Endodermal cell (in vitro differentiated cells): ENCODE measurements at regions not wholly inside any gene's neighbourhood (a gene's known extent, or its start where the extent isn't known, plus 50 kb on each side); places are given as distances from the start of the nearest gene placed in this dataset.
A peak's percentile ranks its signal among the peaks of the same experiment; 100 is the strongest.

Experiments used
- DNase-seq: peaks from one replicate; pipeline ENCODE4 v3.0.0-alpha.2; 2017
- H3K27ac ChIP-seq: 2 replicates; pipeline ENCODE4 v1.5.1; 2013; ENCODE audit warnings: mild to moderate bottlenecking, low read depth, low read length, moderate library complexity
- H3K27me3 ChIP-seq: 2 replicates; pipeline ENCODE4 v1.6.1; 2013; ENCODE audit warnings: mild to moderate bottlenecking, low read length, moderate library complexity; ENCODE audit not compliant: insufficient read depth, control insufficient read depth, poor library complexity, severe bottlenecking
- H3K36me3 ChIP-seq: 2 replicates; pipeline ENCODE4 v1.7.0; 2013; ENCODE audit warnings: mild to moderate bottlenecking, low read length, moderate library complexity; ENCODE audit not compliant: control insufficient read depth, insufficient read depth
- H3K4me1 ChIP-seq: one replicate; pipeline ENCODE4 v1.7.0; 2013; ENCODE audit warnings: low read length; ENCODE audit not compliant: control insufficient read depth, insufficient read depth
- H3K4me3 ChIP-seq: 2 replicates; pipeline ENCODE4 v1.5.1; 2013; ENCODE audit warnings: mild to moderate bottlenecking, low read length, moderate library complexity
- H3K9ac ChIP-seq: 2 replicates; pipeline ENCODE4 v1.6.1; 2013; ENCODE audit warnings: mild to moderate bottlenecking, low read length, moderate library complexity; ENCODE audit not compliant: poor library complexity, severe bottlenecking; ENCODE audit errors: extremely low read depth
- H3K9me3 ChIP-seq: 2 replicates; pipeline ENCODE4 v1.6.1; 2013; ENCODE audit warnings: mild to moderate bottlenecking, low read length, moderate library complexity; ENCODE audit not compliant: control insufficient read depth
- H3K27ac Mint-ChIP-seq: 2 replicates; pipeline ENCODE4 v1.8.0; 2020; ENCODE audit warnings: mixed read lengths
- H3K27me3 Mint-ChIP-seq: 2 replicates; pipeline ENCODE4 v1.8.0; 2021; ENCODE audit warnings: mild to moderate bottlenecking, mixed read lengths; ENCODE audit not compliant: insufficient read depth
- H3K36me3 Mint-ChIP-seq: 2 replicates; pipeline ENCODE4 v1.8.0; 2020; ENCODE audit warnings: low read depth, mixed read lengths
- H3K4me1 Mint-ChIP-seq: 2 replicates; pipeline ENCODE4 v1.8.0; 2020; ENCODE audit warnings: mixed read lengths
- H3K4me3 Mint-ChIP-seq: 2 replicates; pipeline ENCODE4 v1.8.0; 2020; ENCODE audit warnings: mild to moderate bottlenecking, moderate library complexity, mixed read lengths
- H3K9me3 Mint-ChIP-seq: 2 replicates; pipeline ENCODE4 v1.8.0; 2020; ENCODE audit warnings: mild to moderate bottlenecking, mixed read lengths
- WGBS, 2 experiments: methylation state at CpG; one replicate each; pipeline versions ENCODE4 v1.1.5 to v1.1.7; 2013; ENCODE audit warnings: missing lambda C conversion rate in 2 of 2, mixed read lengths in 1 of 2; ENCODE audit not compliant: insufficient coverage in 1 of 2, insufficient read length in 1 of 2; 5-methylcytosine and 5-hydroxymethylcytosine counted together
- TF ChIP-seq, protein P1 (sequence below): fragments of 200-600 bp; sonication (generic); conservative IDR thresholded peaks from 2 replicates; pipeline ENCODE4 v1.5.0; 2021; ENCODE audit warnings: antibody characterized with exemption, mild to moderate bottlenecking

GRCh38 chr14:71475916-71476315, 456.3 kb upstream of the RGS6 start:
- Mint-ChIP-seq H3K4me3 (no peak overlapping the region), H3K9me3 (no peaks in the 10 kb centered on the region), H3K27me3 (no peaks in the 10 kb centered on the region), H3K4me1 (peaks cover 24% of the 10 kb centered on the region), H3K36me3 (peaks cover 2% of the 10 kb centered on the region), H3K27ac (no peak overlapping the region)
- TF ChIP-seq, protein P1, sequence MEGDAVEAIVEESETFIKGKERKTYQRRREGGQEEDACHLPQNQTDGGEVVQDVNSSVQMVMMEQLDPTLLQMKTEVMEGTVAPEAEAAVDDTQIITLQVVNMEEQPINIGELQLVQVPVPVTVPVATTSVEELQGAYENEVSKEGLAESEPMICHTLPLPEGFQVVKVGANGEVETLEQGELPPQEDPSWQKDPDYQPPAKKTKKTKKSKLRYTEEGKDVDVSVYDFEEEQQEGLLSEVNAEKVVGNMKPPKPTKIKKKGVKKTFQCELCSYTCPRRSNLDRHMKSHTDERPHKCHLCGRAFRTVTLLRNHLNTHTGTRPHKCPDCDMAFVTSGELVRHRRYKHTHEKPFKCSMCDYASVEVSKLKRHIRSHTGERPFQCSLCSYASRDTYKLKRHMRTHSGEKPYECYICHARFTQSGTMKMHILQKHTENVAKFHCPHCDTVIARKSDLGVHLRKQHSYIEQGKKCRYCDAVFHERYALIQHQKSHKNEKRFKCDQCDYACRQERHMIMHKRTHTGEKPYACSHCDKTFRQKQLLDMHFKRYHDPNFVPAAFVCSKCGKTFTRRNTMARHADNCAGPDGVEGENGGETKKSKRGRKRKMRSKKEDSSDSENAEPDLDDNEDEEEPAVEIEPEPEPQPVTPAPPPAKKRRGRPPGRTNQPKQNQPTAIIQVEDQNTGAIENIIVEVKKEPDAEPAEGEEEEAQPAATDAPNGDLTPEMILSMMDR = no peak
- H3K36me3 ChIP-seq = no peaks in the 10 kb centered on the region
- no peaks in the 10 kb centered on the region for H3K9me3 ChIP-seq
- H3K27me3 ChIP-seq = no peaks in the 10 kb centered on the region
- H3K4me3 ChIP-seq = no peak overlapping the region
- no peaks in the 10 kb centered on the region for H3K4me1 ChIP-seq
- H3K9ac ChIP-seq = no peak overlapping the region
- no peak for DNase-seq
- WGBS, 2 experiments = 99 to 100% methylated on average over 3 to 5 of the region's 5 CpGs
- no peak overlapping the region for H3K27ac ChIP-seq

- no peak overlapping the region for H3K9ac ChIP-seq
- H3K4me3 Mint-ChIP-seq = no peak overlapping the region
- no peaks in the 10 kb centered on the region for H3K9me3 Mint-ChIP-seq
- WGBS, 2 experiments = 91 to 100% methylated on average over 1 to 4 of the region's 4 CpGs
- H3K27ac ChIP-seq = no peak overlapping the region
- TF ChIP-seq, protein P1 = no peak
- no peaks in the 10 kb centered on the region for H3K36me3 ChIP-seq
- H3K4me1 ChIP-seq = no peaks in the 10 kb centered on the region
- no peaks in the 10 kb centered on the region for H3K27me3 Mint-ChIP-seq
- H3K4me3 ChIP-seq = no peak overlapping the region
- DNase-seq = no peak
- peak overlapping the region; percentile 7 for H3K27ac Mint-ChIP-seq
- peaks cover 2% of the 10 kb centered on the region for H3K36me3 Mint-ChIP-seq
- H3K4me1 Mint-ChIP-seq = peaks cover 25% of the 10 kb centered on the region
- no peaks in the 10 kb centered on the region for H3K9me3 ChIP-seq
- no peaks in the 10 kb centered on the region for H3K27me3 ChIP-seq
These were observed 453.7 kb upstream of the RGS6 start for GRCh38 chr14:71478542-71478941.

DNA sequence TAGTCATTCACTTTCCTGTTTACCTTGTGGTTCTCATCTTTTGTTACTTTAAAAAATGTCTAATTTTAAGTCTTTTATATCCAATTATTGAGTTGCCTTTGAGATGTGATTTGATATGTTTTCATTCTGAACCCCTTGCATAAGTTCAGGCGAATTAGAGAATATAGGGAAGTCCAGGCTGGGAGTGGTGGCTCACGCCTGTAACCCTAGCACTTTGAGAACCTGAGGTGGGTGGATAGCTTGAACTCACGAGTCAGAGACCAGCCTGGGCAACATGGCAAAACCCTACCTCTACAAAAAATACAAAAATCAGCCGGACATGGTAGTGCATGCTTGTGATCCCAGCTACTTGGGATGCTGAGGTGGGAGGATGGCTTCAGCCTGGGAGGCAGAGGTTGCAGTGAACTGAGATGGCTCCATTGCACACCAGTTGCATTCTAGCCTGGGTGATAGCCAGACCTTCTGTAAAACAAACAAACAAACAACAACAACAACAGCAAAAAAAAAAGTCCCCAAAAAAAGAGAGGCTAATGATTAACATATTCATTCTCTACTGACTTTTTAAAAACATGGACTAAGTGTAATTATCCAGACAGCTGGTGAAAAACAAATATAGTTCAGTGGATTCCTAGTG, 451.1 kb upstream of the RGS6 start:
- Histone ChIP-seq H3K27me3 (no peaks in the 10 kb centered on the region), H3K4me1 (no peaks in the 10 kb centered on the region), H3K4me3 (no peak overlapping the region), H3K9ac (no peak overlapping the region), H3K9me3 (no peaks in the 10 kb centered on the region), H3K27ac (no peak overlapping the region), H3K36me3 (peaks cover 7% of the 10 kb centered on the region)
- no peak for DNase-seq
- H3K9me3 Mint-ChIP-seq = no peaks in the 10 kb centered on the region
- 90 to 95% methylated on average over 2 to 4 of the region's 4 CpGs for WGBS, 2 experiments
- TF ChIP-seq, protein P1 = no peak
- no peak overlapping the region for H3K27ac Mint-ChIP-seq
- H3K4me1 Mint-ChIP-seq = peaks cover 15% of the 10 kb centered on the region
- peaks cover 8% of the 10 kb centered on the region for H3K36me3 Mint-ChIP-seq
- H3K27me3 Mint-ChIP-seq = no peaks in the 10 kb centered on the region
- no peak overlapping the region for H3K4me3 Mint-ChIP-seq
